ENCODE measurements at regions not wholly inside any gene's neighbourhood (a gene's known extent, or its start where the extent isn't known, plus 50 kb on each side); places are given as distances from the start of the nearest gene placed in this dataset.
"Not testable (repeated sequence)": the region's sequence is repeated elsewhere in the genome, so short reads cannot be mapped to it uniquely, and the experiment has no call there.

DNA sequence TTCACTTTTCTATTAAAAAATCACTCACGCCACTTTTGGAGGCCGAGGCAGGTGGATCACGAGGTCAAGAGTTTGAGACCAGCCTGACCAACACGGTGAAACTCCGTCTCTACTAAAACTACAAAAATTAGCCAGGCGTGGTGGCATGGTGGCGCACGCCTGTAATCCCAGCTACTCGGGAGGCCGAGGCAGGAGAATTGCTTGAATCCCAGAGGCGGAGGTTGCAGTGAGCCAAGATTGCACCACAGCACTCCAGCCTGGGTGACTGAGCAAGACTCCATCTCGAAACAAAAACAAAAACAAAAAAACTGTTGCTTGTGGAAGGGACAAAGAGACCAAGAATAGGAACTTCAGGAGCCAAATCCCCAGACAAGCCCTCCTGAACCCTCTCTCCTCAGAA lies 63.7 kb downstream of the RBFOX3 start:
- TF ChIP-seq, protein P1, sequence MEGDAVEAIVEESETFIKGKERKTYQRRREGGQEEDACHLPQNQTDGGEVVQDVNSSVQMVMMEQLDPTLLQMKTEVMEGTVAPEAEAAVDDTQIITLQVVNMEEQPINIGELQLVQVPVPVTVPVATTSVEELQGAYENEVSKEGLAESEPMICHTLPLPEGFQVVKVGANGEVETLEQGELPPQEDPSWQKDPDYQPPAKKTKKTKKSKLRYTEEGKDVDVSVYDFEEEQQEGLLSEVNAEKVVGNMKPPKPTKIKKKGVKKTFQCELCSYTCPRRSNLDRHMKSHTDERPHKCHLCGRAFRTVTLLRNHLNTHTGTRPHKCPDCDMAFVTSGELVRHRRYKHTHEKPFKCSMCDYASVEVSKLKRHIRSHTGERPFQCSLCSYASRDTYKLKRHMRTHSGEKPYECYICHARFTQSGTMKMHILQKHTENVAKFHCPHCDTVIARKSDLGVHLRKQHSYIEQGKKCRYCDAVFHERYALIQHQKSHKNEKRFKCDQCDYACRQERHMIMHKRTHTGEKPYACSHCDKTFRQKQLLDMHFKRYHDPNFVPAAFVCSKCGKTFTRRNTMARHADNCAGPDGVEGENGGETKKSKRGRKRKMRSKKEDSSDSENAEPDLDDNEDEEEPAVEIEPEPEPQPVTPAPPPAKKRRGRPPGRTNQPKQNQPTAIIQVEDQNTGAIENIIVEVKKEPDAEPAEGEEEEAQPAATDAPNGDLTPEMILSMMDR (conservative IDR thresholded peaks at IDR 0.05; ENCODE audit: low read length): not testable (repeated sequence)
- TF ChIP-seq EZH2phosphoT487 (IDR thresholded peaks at IDR 0.05; ENCODE audit: borderline replicate concordance): not testable (repeated sequence)
